GM21576 (cell line): ENCODE measurements at regions not wholly inside any gene's neighbourhood (a gene's known extent, or its start where the extent isn't known, plus 50 kb on each side); places are given as distances from the start of the nearest gene placed in this dataset.

ENCODE experiments used
- ATAC-seq: cut with Tn5 transposase; IDR thresholded peaks from one replicate; pipeline ENCODE4 v1.9.1; 2021; ENCODE audit warnings: mild to moderate bottlenecking, moderate library complexity; ENCODE audit not compliant: unreplicated experiment

GRCh38 chr1:59136541-59137275 is 160.2 kb upstream of the FGGY start:
- ATAC-seq = no peak

GRCh38 chr1:59137276-59137615 is 159.6 kb upstream of the FGGY start:
- ATAC-seq = no peak

GRCh38 chr1:59137968-59138367 is 158.9 kb upstream of the FGGY start:
- ATAC-seq = no peak

- no peak for ATAC-seq
Observed at GRCh38 chr1:59138402-59138801, 158.5 kb upstream of the FGGY start.

GRCh38 chr1:59139396-59139795 is 157.5 kb upstream of the FGGY start:
- no peak for ATAC-seq

GRCh38 chr1:59141267-59141863 is 155.5 kb upstream of the FGGY start:
- no peak for ATAC-seq

GRCh38 chr1:59142311-59143132 is 154.4 kb upstream of the FGGY start:
- ATAC-seq = no peak

GRCh38 chr1:59143133-59143487 is 153.8 kb upstream of the FGGY start:
- ATAC-seq = no peak

GRCh38 chr1:59143811-59144210 is 153.1 kb upstream of the FGGY start:
- no peak for ATAC-seq

GRCh38 chr1:59144959-59145358 is 151.9 kb upstream of the FGGY start:
- ATAC-seq = no peak

- ATAC-seq = no peak
Observed at GRCh38 chr1:59146056-59146455, 150.8 kb upstream of the FGGY start.

- peak; percentile 53 for ATAC-seq
Observed at GRCh38 chr1:59146651-59147358, 150.1 kb upstream of the FGGY start.

- ATAC-seq = no peak
Observed at GRCh38 chr1:59149435-59149834, 147.5 kb upstream of the FGGY start.

GRCh38 chr1:59150577-59151386 is 146.1 kb upstream of the FGGY start:
- ATAC-seq = peak; percentile 63

- ATAC-seq = no peak
Observed at GRCh38 chr1:59151387-59151761, 145.5 kb upstream of the FGGY start.

GRCh38 chr1:59151860-59152259 is 145.0 kb upstream of the FGGY start:
- no peak for ATAC-seq

- no peak for ATAC-seq
Observed at GRCh38 chr1:59152511-59152910, 144.4 kb upstream of the FGGY start.

GRCh38 chr1:59154401-59154800 is 142.5 kb upstream of the FGGY start:
- ATAC-seq = no peak

GRCh38 chr1:59155351-59155750 is 141.5 kb upstream of the FGGY start:
- no peak for ATAC-seq

- no peak for ATAC-seq
Observed at GRCh38 chr1:59156051-59156450, 140.8 kb upstream of the FGGY start.
